Occipital lobe (tissue), 1 donor: ENCODE measurements at regions not wholly inside any gene's neighbourhood (a gene's known extent, or its start where the extent isn't known, plus 50 kb on each side); places are given as distances from the start of the nearest gene placed in this dataset.

ENCODE experiments used
- DNase-seq: peaks from one replicate; lab custom pipeline; 2025; lab: John Stamatoyannopoulos, UW

GRCh38 chr1:47629201-47629600 lies 191.4 kb downstream of the FOXD2 start:
- DNase-seq, result no peak

- no peak for DNase-seq
Measured at GRCh38 chr1:47630346-47630745, 192.5 kb downstream of the FOXD2 start.

- no peak for DNase-seq
Measured at GRCh38 chr1:47631411-47631995, 193.7 kb downstream of the FOXD2 start.

- DNase-seq, result no peak
Measured at GRCh38 chr1:47635111-47635510, 197.3 kb downstream of the FOXD2 start.

- DNase-seq, result no peak
Measured at GRCh38 chr1:47635597-47635996, 197.8 kb downstream of the FOXD2 start.

- DNase-seq, result no peak
Measured at GRCh38 chr1:47637111-47637685, 199.4 kb downstream of the FOXD2 start.

- no peak for DNase-seq
Measured at GRCh38 chr1:47638240-47638639, 200.4 kb downstream of the FOXD2 start.

GRCh38 chr1:47638713-47639112 lies 200.9 kb downstream of the FOXD2 start:
- no peak for DNase-seq

GRCh38 chr1:47643306-47644211 lies 205.7 kb downstream of the FOXD2 start:
- DNase-seq, result no peak

- no peak for DNase-seq
Measured at GRCh38 chr1:47644212-47644573, 206.3 kb downstream of the FOXD2 start.

GRCh38 chr1:47645151-47645550 lies 207.3 kb downstream of the FOXD2 start:
- no peak for DNase-seq

- DNase-seq, result no peak
Measured at GRCh38 chr1:47646676-47647075, 208.8 kb downstream of the FOXD2 start.

- DNase-seq, result no peak
Measured at GRCh38 chr1:47647327-47647845, 209.5 kb downstream of the FOXD2 start.

- DNase-seq, result no peak
Measured at GRCh38 chr1:47650205-47650604, 212.4 kb downstream of the FOXD2 start.

- no peak for DNase-seq
Measured at GRCh38 chr1:47650611-47651010, 212.8 kb downstream of the FOXD2 start.

GRCh38 chr1:47651311-47652089 lies 213.7 kb downstream of the FOXD2 start:
- no peak for DNase-seq

GRCh38 chr1:47655521-47656300 lies 217.9 kb downstream of the FOXD2 start:
- no peak for DNase-seq

- DNase-seq, result no peak
Measured at GRCh38 chr1:47656719-47657685, 219.2 kb downstream of the FOXD2 start.

GRCh38 chr1:47658161-47658920 lies 220.5 kb downstream of the FOXD2 start:
- DNase-seq, result no peak
